Omental fat pad (tissue), 3 donors: ENCODE measurements at regions not wholly inside any gene's neighbourhood (a gene's known extent, or its start where the extent isn't known, plus 50 kb on each side); places are given as distances from the start of the nearest gene placed in this dataset.

Source experiments
- ATAC-seq: fragments of 150-250 bp; one replicate; pipeline ENCODE4 v1.9.1; 2016; ENCODE audit warnings: mild to moderate bottlenecking, moderate library complexity; ENCODE audit not compliant: low FRiP score
- DNase-seq: peaks from one replicate; pipeline ENCODE4 v3.0.0-alpha.2; 2019; ENCODE audit warnings: low spot score
- CTCF ChIP-seq, 3 donors: fragments of 450-650 bp; IDR thresholded peaks; one replicate each; pipeline ENCODE4 v1.5.1; 2016 to 2017; ENCODE audit warnings: antibody characterized with exemption in 3 of 3, mild to moderate bottlenecking in 3 of 3, moderate library complexity in 2 of 3

DNA sequence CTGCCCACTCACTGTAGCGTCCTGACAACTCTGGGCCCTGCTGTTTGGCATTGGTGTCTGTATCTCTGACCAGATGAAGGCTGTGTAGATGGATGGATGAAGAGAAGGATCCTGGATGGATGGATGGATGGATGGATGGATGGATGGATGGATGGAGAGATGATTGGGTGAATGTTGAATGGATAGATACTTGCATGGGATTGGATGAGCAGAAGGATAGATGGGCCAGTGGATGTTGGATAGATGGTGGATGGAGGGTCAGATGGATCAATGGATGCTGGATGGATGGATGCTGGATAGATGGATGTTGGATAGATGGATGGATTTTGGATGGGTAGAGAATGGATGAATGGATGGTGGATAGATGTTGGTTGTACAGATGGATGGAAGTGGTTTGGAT, 179.6 kb upstream of the GSE1 start:
- DNase-seq: no peak
- ATAC-seq: no peak
- TF ChIP-seq CTCF (IDR thresholded peaks at IDR 0.05): no peak

DNA sequence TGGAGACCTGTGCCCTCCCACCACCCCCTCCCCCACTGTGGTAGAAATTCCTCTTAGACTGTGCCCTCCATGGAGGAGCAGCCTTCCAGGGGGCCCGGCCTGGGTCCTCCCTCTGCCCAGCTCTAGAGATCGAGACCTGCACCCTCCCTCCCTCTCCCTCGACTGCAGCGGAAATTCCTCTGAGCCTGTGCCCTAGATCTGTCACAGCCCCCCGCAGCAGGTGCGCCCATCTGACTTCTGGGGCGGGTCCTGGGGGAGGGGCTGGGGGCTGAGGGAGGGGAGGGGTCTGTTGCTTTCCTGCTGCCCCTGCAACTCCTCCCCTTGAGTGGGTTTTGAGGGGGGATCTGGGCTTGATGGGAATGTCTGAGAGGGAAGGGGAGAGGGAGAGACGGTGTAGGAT, 177.8 kb upstream of the GSE1 start:
- DNase-seq (no peak), ATAC-seq (no peak)
- TF ChIP-seq CTCF (IDR thresholded peaks at IDR 0.05): no peak

DNA sequence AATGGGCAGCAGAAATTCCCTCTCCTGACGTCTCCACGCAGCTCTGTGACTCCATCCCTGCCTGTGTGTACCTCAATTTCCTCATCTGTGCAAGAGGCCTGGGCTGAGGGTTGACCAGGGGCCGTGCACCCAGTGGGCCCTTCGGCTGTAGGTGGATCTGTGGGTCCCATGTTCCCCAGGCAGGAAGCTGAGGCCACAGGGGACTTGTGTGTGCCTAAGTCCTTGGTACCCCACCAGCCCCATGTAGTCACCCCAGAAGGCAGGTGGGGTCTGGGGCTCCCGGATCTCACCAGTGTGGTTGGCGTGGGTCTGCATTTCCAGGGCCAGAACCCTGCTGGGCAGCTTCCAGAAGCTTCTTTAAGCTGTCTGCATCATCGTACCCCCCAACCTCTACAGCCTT, 177.4 kb upstream of the GSE1 start:
- DNase-seq (no peak), ATAC-seq (no peak)
- TF ChIP-seq CTCF (IDR thresholded peaks at IDR 0.05): no peak

DNA sequence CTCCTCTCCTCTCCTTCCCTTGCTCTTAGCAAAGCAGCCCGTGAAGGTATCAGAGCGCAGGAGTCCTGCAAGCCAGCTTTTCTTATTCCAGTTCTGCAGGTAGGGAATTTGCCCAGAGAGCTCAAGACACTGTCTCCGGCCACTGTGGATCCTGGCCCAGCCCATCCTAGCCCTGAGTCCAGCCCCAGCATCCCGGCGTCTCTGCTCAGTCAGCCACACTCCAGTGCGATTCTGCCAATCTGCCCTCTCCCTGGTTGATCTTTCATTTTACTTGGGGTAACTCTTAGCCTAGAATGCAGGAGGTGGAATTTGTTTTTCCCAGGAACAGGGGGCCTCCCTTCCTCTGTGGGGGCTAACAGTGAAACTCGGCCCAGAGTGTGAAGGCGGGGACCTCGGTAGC, 176.9 kb upstream of the GSE1 start:
- TF ChIP-seq CTCF (IDR thresholded peaks at IDR 0.05): no peak
- no peak for DNase-seq
- ATAC-seq: peak; percentile 44

- DNase-seq: no peak
- peak; percentile 69 for ATAC-seq
- TF ChIP-seq CTCF (IDR thresholded peaks at IDR 0.05): no peak
These were observed 176.4 kb upstream of the GSE1 start for GRCh38 chr16:85436636-85437165.

- TF ChIP-seq CTCF (IDR thresholded peaks at IDR 0.05): no peak
- DNase-seq (no peak), ATAC-seq (peak; percentile 16)
These were observed 175.7 kb upstream of the GSE1 start for GRCh38 chr16:85437166-85438052.
